Brain microvascular endothelial cell (primary cell): ENCODE measurements at regions not wholly inside any gene's neighbourhood (a gene's known extent, or its start where the extent isn't known, plus 50 kb on each side); places are given as distances from the start of the nearest gene placed in this dataset.

ENCODE experiments used
- DNase-seq: peaks from one replicate; pipeline ENCODE4 v3.0.0-alpha.2; 2020
- H3K27ac ChIP-seq: fragments of 250-450 bp; sonication (Bioruptor Pico); 2 replicates; pipeline ENCODE4 v1.5.1; 2020; ENCODE audit warnings: mild to moderate bottlenecking, moderate library complexity
- H3K27me3 ChIP-seq: fragments of 250-450 bp; sonication (Bioruptor Pico); replicated peaks from 2 replicates; pipeline ENCODE4 v1.5.1; 2020; ENCODE audit warnings: mild to moderate bottlenecking
- H3K36me3 ChIP-seq: fragments of 250-450 bp; sonication (Bioruptor Pico); replicated peaks from 2 replicates; pipeline ENCODE4 v1.5.1; 2020; ENCODE audit warnings: mild to moderate bottlenecking
- H3K4me3 ChIP-seq: 2 replicates; pipeline ENCODE4 v1.5.1; 2011; ENCODE audit warnings: low read depth, mild to moderate bottlenecking, control low read depth, low read length, moderate library complexity
- in situ Hi-C: cut with HindIII; loops from 2 replicates; pipeline ENCODE4 v1.10.0; 2017; ENCODE audit warnings: low sequenced_read_pairs, low pct_ligation_motif_present
- TF ChIP-seq, protein P1 (sequence below): IDR thresholded peaks from 2 replicates; pipeline ENCODE4 v1.5.1; 2011; ENCODE audit warnings: low read depth, mild to moderate bottlenecking, moderate library complexity, low read length, control low read depth, inconsistent platforms; ENCODE audit errors: missing control alignments

DNA sequence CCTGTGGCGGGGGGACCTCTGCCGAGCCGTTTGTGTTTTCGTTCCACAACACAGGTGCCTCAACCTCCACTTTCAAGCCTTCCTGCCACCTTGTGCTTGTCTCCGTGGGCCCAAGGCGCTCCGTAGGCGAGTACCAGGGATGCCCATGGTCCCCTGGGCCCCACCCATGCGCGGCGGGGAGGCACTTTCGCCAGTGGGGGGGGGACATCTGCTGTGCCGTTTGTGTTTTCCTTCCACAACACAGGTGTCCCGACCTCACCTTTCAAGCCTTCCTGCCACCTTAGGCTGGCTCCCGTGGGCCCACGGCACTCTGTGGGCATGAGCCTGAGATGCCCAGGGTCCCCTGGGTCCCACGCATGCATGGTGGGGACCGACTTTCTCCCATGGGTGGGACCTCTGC, 335.9 kb downstream of the ALG10 start:
- Histone ChIP-seq H3K27me3 (no peaks in the 10 kb centered on the region), H3K27ac (no peak overlapping the region), H3K36me3 (no peaks in the 10 kb centered on the region), H3K4me3 (no peak overlapping the region)
- TF ChIP-seq, protein P1, sequence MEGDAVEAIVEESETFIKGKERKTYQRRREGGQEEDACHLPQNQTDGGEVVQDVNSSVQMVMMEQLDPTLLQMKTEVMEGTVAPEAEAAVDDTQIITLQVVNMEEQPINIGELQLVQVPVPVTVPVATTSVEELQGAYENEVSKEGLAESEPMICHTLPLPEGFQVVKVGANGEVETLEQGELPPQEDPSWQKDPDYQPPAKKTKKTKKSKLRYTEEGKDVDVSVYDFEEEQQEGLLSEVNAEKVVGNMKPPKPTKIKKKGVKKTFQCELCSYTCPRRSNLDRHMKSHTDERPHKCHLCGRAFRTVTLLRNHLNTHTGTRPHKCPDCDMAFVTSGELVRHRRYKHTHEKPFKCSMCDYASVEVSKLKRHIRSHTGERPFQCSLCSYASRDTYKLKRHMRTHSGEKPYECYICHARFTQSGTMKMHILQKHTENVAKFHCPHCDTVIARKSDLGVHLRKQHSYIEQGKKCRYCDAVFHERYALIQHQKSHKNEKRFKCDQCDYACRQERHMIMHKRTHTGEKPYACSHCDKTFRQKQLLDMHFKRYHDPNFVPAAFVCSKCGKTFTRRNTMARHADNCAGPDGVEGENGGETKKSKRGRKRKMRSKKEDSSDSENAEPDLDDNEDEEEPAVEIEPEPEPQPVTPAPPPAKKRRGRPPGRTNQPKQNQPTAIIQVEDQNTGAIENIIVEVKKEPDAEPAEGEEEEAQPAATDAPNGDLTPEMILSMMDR: no peak
- no peak for DNase-seq
- in situ Hi-C loops: no loop called here

DNA sequence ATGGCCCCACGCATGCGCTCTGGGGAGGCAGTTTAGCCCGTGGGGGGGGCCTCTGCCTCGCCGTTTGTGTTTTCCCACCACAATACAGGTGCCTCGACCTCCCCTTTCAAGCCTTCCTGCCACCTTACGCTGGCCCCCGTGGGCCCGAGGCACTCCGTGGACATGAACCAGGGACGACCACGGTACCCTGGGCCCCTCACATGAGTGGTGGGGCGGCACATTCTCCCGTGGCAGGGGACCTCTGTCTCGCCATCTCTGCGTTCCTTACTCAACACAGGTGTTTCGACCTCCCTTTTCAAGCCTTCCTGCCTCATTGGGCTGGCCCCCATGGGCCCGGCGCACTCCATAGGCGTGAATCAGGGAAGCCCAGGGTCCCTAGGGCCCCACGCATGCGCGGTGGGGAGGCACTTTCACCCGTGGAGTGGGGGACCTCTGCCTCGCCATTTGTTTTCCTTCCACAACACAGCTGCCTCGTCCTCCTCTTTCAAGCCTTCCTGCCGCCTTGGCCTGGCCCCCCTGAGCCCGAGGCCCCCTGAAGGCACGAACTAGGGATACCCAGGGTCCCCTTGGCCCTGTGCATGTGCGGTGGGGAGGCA, 339.5 kb downstream of the ALG10 start:
- Histone ChIP-seq H3K36me3 (no peaks in the 10 kb centered on the region), H3K4me3 (no peak overlapping the region), H3K27ac (no peak overlapping the region), H3K27me3 (no peaks in the 10 kb centered on the region)
- in situ Hi-C loops: no loop called here
- TF ChIP-seq, protein P1: no peak
- no peak for DNase-seq

DNA sequence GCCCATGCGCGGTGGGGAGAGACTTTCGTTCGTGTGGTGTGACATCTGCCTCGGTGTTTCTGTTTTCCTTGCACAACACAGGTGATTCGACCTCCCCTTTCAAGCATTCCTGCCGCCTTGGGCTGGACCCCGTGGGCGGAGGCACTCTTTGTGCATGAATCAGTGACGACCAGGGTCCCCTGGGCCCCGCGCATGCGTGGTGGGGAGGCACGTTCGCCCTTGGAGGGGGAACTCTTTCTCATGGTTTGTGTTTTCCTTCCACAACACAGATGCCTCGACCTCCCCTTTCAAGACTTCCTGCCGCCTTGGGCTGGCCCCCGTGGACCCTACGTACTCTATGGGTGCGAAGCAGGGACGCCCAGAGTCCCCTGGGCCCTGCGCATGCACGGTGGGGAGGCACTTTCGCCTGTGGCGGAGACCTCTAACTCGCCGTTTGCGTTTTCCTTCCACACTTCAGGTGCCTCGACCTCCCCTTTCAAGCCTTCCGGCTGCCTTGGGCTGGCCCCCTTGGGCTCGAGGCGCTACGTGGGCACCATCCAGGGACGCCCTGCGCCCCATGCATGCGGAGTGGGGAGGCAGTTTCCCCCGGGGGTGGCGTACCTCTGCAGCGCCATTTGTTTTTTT, 340.9 kb downstream of the ALG10 start:
- in situ Hi-C loops: no loop called here

DNA sequence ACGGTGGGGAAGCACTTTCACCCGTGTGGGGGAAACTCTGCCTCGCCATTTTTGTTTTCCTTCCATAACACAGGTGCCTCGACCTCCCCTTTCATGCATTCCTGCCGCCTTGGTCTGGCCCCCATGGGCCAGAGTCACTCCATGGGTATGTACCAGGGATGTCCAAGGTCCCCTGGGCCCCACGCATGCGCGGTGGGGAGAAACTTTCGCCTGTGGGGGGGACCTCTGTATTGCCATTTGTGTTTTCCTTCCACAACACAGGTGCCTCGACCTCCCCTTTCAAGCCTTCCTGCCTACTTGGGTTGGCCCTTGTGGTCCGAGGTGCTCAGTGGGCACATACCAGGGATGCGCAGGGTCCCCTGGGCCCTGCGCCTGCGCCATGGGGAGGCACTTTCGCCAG, 345.8 kb downstream of the ALG10 start:
- no peak overlapping the region for H3K4me3 ChIP-seq
- H3K36me3 ChIP-seq: no peaks in the 10 kb centered on the region
- no peak overlapping the region for H3K27ac ChIP-seq
- DNase-seq: no peak
- no peaks in the 10 kb centered on the region for H3K27me3 ChIP-seq
- in situ Hi-C loops: no loop called here
- TF ChIP-seq, protein P1: no peak

More for the DNA sequence above, 340.9 kb downstream of the ALG10 start:
- TF ChIP-seq, protein P1: no peak
- no peak for DNase-seq
- Histone ChIP-seq H3K36me3 (no peaks in the 10 kb centered on the region), H3K27me3 (no peaks in the 10 kb centered on the region), H3K4me3 (no peak overlapping the region), H3K27ac (no peak overlapping the region)

DNA sequence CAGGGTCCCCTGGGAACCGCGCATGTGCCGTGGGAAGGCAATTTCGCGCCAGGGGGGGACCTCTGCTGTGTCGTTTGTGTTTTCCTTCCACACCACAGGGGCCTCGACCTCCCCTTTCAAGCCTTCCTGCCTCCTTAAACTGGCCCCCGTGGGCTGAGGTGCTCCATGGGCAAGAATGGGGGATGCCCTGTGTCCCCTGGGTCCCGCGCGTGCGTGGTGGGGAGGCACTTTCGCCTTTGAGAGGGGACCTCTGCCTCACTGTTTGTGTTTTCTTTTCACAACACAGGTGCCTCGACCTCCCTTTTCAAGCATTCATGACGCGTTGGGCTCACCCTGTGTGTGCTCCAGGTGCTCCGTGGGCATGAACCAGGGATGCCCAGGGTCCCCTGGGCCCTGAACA, 348.8 kb downstream of the ALG10 start:
- DNase-seq: no peak
- no peak overlapping the region for H3K4me3 ChIP-seq
- no peaks in the 10 kb centered on the region for H3K36me3 ChIP-seq
- in situ Hi-C loops: no loop called here
- H3K27ac ChIP-seq: no peak overlapping the region
- TF ChIP-seq, protein P1: no peak
- H3K27me3 ChIP-seq: no peaks in the 10 kb centered on the region

DNA sequence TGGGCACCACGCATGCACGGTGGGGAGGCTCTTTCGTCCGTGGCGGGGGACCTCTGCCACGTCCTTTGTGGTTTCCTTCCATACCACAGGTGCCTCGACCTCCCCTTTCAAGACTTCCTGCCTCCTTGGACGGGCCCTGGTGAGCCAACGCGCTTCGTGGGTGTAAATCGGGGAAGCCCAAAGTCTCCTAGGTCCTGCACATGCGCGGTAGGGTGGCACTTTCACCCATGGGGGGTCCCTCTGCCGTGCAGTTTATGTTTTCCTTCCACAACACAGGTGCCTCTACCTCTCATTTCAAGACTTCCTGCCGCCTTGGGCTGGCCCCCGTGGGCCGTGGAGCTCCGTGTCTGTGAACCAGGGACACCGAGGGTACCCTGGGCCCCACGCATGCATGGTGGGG, 349.7 kb downstream of the ALG10 start:
- Histone ChIP-seq H3K27ac (no peak overlapping the region), H3K27me3 (no peaks in the 10 kb centered on the region), H3K36me3 (no peaks in the 10 kb centered on the region), H3K4me3 (no peak overlapping the region)
- TF ChIP-seq, protein P1: no peak
- DNase-seq: no peak
- in situ Hi-C loops: no loop called here
